Activated T-cell treated with anti-CD3 and anti-CD28 coated beads, Interleukin-2, amount 50 U/mL, for 4 hours (primary cell): ENCODE measurements at regions not wholly inside any gene's neighbourhood (a gene's known extent, or its start where the extent isn't known, plus 50 kb on each side); places are given as distances from the start of the nearest gene placed in this dataset.

Experiments
- ATAC-seq, 2 donors: fragments of 200-7000 bp; cut with Tn5 transposase; one replicate each; pipeline ENCODE4 v1.10.0; 2021
- DNase-seq: peaks from one replicate; pipeline ENCODE4 v3.0.0-alpha.2; 2020
- H3K27me3 Mint-ChIP-seq: one replicate; pipeline ENCODE4 v1.8.0; 2021; ENCODE audit warnings: low read depth, mixed read lengths
- H3K36me3 Mint-ChIP-seq: one replicate; pipeline ENCODE4 v1.8.0; 2022; ENCODE audit warnings: mixed read lengths; ENCODE audit not compliant: insufficient read depth
- H3K4me1 Mint-ChIP-seq: one replicate; pipeline ENCODE4 v1.8.0; 2021; ENCODE audit warnings: low read depth, mixed read lengths
- H3K4me3 Mint-ChIP-seq: one replicate; pipeline ENCODE4 v1.8.0; 2021; ENCODE audit warnings: mild to moderate bottlenecking, moderate library complexity, mixed read lengths
- H3K9me3 Mint-ChIP-seq: one replicate; pipeline ENCODE4 v1.8.0; 2021; ENCODE audit warnings: mixed read lengths

- H3K4me3 Mint-ChIP-seq: no peak overlapping the region
Observed at GRCh38 chr6:139597771-139598755, 223.6 kb upstream of the CITED2 start.

DNA sequence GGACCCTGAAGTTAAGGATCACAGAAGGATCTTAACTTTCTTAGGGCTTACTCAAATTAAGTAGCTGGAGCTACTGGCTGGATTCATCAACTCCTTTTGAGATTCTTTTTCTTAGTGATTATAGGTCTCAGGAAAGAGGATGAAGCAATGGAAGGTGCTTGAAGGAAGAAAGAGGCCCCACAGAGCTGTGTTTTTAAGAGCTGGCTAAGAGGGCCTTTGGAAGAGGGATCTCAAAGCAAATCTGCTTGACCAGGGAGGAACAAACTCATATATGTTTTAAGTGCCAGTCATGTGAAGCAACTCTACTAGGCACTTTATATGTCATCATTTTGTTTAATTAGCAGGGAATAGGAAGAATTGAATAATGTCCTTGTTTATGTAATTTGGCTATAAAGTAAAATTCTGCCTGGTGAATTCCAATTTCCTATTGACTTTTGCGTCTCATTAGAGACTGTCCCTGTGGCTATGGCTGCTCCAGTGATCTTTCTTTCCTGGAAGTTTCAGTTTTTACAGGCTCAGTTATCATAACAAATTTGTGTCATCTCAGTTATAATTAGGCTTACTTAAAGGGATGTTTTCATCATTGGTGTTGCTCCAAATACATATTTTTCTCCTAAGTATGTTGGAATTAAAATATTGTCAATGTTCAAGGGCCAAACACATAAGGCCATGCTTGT, 222.8 kb upstream of the CITED2 start:
- Mint-ChIP-seq H3K9me3 (no peaks in the 10 kb centered on the region), H3K4me3 (no peak overlapping the region), H3K27me3 (peaks cover 6% of the 10 kb centered on the region), H3K36me3 (no peaks in the 10 kb centered on the region), H3K4me1 (peaks cover 6% of the 10 kb centered on the region)
- DNase-seq (no peak), ATAC-seq (no peak)

More at GRCh38 chr6:139597771-139598755, 223.6 kb upstream of the CITED2 start:
- DNase-seq (no peak), ATAC-seq (no peak)
- Mint-ChIP-seq H3K9me3 (no peaks in the 10 kb centered on the region), H3K36me3 (no peaks in the 10 kb centered on the region), H3K27me3 (peaks cover 3% of the 10 kb centered on the region), H3K4me1 (peaks cover 6% of the 10 kb centered on the region)

DNA sequence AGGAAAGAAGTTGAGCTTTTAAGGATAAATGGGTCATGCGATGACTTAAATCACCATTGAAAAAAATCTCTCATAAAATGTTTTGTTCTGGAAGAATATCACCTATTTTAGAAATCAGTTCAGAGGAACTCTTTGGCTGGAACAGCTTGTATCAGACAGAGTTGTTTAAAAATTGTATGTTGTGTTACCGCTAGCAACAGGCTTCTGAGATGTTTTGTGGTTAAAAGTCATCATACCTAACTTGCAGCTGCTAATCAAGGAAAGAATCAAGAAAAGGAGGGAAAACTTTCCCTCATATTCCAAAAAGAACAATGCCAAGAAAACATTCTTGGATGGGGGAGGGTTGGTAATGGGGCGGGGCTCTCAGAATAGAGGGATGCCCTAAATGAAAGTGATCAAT, 220.7 kb upstream of the CITED2 start:
- Mint-ChIP-seq H3K27me3 (peaks cover 6% of the 10 kb centered on the region), H3K36me3 (no peaks in the 10 kb centered on the region), H3K9me3 (no peaks in the 10 kb centered on the region), H3K4me3 (no peak overlapping the region), H3K4me1 (peaks cover 2% of the 10 kb centered on the region)
- no peak for ATAC-seq
- DNase-seq: no peak

DNA sequence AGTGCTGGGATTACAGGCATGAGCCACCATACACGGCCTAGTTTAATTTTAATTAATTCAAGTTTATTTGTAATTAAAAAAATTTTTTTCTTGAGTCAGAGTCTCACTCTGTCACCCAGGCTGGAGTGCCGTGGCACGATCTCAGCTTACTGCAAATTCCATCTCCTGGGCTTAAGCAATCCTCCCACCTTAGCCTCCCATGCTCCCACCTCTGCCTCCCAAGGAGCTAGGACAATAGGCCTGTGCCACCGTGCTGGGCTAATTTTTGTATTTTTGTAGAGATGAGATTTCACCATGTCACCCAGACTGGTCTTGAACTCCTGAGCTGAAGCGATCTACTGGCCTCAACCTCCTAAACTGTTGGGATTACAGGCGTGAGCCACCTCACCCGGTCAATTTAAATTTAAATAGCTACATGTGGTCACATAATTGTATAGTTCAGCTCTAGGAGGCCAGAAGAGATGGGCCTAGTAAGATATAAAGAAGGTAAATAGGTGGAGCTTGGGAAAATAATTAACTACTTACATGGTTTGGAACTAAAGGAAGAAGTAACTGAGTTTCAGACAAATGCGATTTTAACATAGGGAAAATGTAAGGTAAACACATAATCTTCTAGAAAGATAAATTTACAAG, 220.0 kb upstream of the CITED2 start:
- Mint-ChIP-seq H3K4me1 (peaks cover 2% of the 10 kb centered on the region), H3K36me3 (no peaks in the 10 kb centered on the region), H3K9me3 (no peaks in the 10 kb centered on the region), H3K4me3 (no peak overlapping the region), H3K27me3 (peaks cover 6% of the 10 kb centered on the region)
- ATAC-seq (no peak), DNase-seq (no peak)

GRCh38 chr6:139593081-139593480, 218.6 kb upstream of the CITED2 start:
- Mint-ChIP-seq H3K27me3 (peaks cover 8% of the 10 kb centered on the region), H3K9me3 (no peaks in the 10 kb centered on the region), H3K4me1 (peaks cover 2% of the 10 kb centered on the region), H3K4me3 (no peak overlapping the region), H3K36me3 (no peaks in the 10 kb centered on the region)
- DNase-seq (no peak), ATAC-seq (no peak)

DNA sequence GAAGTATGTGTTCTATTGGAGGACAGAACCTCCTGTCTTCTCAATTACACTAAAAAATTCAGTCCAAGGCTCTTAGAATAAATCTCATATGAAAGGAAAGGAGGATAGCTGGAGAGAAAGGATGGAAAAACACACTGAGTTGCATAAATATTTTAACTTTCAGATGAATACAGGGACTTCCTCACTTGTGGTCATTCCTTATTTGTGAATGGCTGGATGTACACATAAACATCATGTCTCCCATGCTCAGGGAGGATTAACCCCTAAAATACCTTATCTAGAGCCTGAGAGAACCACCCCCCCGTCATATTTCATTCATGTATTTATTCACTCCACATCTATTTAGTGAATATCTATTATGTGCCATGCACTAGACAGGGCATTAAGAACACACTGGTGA, 217.6 kb upstream of the CITED2 start:
- DNase-seq: no peak
- no peak for ATAC-seq
- Mint-ChIP-seq H3K4me1 (peaks cover 2% of the 10 kb centered on the region), H3K9me3 (no peaks in the 10 kb centered on the region), H3K36me3 (no peaks in the 10 kb centered on the region), H3K4me3 (no peak overlapping the region), H3K27me3 (peaks cover 8% of the 10 kb centered on the region)

DNA sequence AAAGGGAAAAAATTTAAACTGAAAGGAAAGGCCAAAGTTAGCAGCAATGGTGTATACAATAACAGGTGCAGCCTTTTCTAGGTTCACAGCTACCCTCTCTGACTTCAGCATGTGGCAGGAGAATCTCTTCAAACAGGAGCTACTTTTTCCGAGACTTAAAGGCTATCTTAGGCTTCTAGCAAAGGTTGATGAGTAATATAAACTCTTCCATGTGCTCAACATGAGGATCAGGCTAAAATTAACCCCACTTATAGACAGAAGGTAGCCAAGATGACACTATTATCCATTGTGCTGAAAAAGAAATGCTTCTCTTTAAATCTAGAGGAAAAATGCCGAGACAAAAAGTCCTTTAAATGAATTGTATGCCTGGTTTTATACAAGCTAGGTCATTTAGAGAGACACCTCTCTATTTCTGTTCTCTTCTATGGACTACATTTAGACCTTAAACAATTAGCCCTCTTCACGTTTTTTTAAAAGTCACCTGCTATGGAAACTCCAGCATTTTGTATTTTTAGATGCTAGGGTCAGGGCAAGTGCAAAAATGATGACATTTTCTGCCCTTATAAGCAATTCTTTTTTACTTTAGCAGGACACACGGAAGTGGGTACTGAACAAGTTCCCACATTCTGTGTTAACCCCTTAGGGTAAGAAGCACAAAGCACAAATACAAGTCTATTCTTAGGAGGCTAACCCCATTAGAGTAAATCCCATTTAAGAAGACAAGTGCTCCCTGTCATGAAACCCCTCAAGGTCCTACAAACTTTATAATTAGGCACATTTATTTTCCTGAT, 216.8 kb upstream of the CITED2 start:
- no peaks in the 10 kb centered on the region for H3K9me3 Mint-ChIP-seq
- ATAC-seq: no peak
- peaks cover 8% of the 10 kb centered on the region for H3K27me3 Mint-ChIP-seq
- H3K36me3 Mint-ChIP-seq: no peaks in the 10 kb centered on the region
- DNase-seq: no peak
- no peak overlapping the region for H3K4me3 Mint-ChIP-seq
- H3K4me1 Mint-ChIP-seq: peaks cover 2% of the 10 kb centered on the region

DNA sequence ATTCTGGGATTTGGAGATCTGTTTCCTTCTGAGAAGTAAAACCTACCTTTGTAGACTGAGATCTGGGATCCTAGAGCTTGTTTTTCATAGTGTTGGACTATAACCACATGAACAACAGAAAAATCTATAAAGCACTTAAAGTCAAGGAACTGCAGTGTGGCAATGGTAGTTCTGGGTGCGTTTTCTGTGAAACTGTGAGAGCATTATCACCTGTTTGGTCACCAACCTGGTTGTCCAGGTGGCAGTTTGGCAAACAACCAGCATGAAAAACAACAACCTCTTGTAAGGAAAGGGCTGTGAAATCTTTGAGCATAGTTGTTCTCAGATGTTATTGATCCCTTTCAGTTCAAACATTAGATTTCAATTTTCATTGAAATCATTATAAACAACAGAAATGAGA, 215.8 kb upstream of the CITED2 start:
- DNase-seq (no peak), ATAC-seq (no peak)
- Mint-ChIP-seq H3K9me3 (no peaks in the 10 kb centered on the region), H3K4me1 (peaks cover 1% of the 10 kb centered on the region), H3K4me3 (no peak overlapping the region), H3K36me3 (no peaks in the 10 kb centered on the region), H3K27me3 (peaks cover 8% of the 10 kb centered on the region)

GRCh38 chr6:139588734-139589593, 214.5 kb upstream of the CITED2 start:
- H3K36me3 Mint-ChIP-seq: no peaks in the 10 kb centered on the region

DNA sequence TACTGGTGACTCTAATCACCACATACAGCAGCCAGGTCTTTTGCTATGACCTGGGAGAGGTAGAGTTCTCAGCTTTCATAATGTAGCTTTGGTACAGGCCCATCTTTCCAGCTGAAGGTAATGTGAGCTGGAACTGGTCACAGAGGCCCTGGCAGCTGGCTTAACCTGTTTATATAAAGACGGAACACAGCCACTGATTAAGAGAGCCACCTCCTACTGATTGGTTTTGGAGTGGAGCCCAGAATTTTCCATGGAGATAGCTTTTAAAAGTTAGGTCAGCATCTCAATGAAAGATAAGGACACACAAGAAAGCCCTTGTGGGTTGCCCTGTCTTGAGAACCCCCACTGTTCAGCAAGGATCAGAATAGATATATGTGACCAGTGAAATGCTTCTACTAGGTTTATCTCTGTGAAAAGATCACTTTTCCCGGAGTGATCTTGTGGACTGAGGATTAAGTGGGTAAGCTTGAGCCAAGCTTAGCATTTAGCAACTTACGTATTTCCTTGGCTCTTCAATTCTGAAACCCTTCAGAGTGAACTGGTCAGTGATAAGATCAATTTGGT, 213.7 kb upstream of the CITED2 start:
- Mint-ChIP-seq H3K4me3 (no peak overlapping the region), H3K9me3 (no peaks in the 10 kb centered on the region), H3K36me3 (no peaks in the 10 kb centered on the region), H3K4me1 (no peaks in the 10 kb centered on the region), H3K27me3 (peaks cover 8% of the 10 kb centered on the region)
- ATAC-seq (no peak), DNase-seq (no peak)

More at GRCh38 chr6:139588734-139589593, 214.5 kb upstream of the CITED2 start:
- Mint-ChIP-seq H3K4me3 (no peak overlapping the region), H3K27me3 (peaks cover 8% of the 10 kb centered on the region), H3K9me3 (no peaks in the 10 kb centered on the region), H3K4me1 (no peaks in the 10 kb centered on the region)
- no peak for ATAC-seq
- no peak for DNase-seq

GRCh38 chr6:139587469-139587868, 213.0 kb upstream of the CITED2 start:
- H3K27me3 Mint-ChIP-seq: peaks cover 7% of the 10 kb centered on the region
- DNase-seq (no peak), ATAC-seq (no peak)
- no peak overlapping the region for H3K4me3 Mint-ChIP-seq
- H3K36me3 Mint-ChIP-seq: no peaks in the 10 kb centered on the region
- no peaks in the 10 kb centered on the region for H3K4me1 Mint-ChIP-seq
- no peaks in the 10 kb centered on the region for H3K9me3 Mint-ChIP-seq

GRCh38 chr6:139586273-139586672, 211.8 kb upstream of the CITED2 start:
- Mint-ChIP-seq H3K36me3 (no peaks in the 10 kb centered on the region), H3K4me3 (no peak overlapping the region), H3K4me1 (peaks cover 3% of the 10 kb centered on the region), H3K27me3 (peaks cover 7% of the 10 kb centered on the region), H3K9me3 (no peaks in the 10 kb centered on the region)
- no peak for ATAC-seq
- DNase-seq: no peak

GRCh38 chr6:139584599-139584998, 210.2 kb upstream of the CITED2 start:
- Mint-ChIP-seq H3K4me3 (no peak overlapping the region), H3K4me1 (peaks cover 14% of the 10 kb centered on the region), H3K27me3 (peaks cover 7% of the 10 kb centered on the region), H3K9me3 (no peaks in the 10 kb centered on the region), H3K36me3 (no peaks in the 10 kb centered on the region)
- no peak for ATAC-seq
- DNase-seq: no peak
